Germinal center (tissue), 1 donor: ENCODE measurements at regions not wholly inside any gene's neighbourhood (a gene's known extent, or its start where the extent isn't known, plus 50 kb on each side); places are given as distances from the start of the nearest gene placed in this dataset.
"Not testable (repeated sequence)": the region's sequence is repeated elsewhere in the genome, so short reads cannot be mapped to it uniquely, and the experiment has no call there.

Source experiments
- DNase-seq: peaks from one replicate; pipeline ENCODE4 v3.0.0; 2012; ENCODE audit warnings: mixed read lengths, low spot score

DNA sequence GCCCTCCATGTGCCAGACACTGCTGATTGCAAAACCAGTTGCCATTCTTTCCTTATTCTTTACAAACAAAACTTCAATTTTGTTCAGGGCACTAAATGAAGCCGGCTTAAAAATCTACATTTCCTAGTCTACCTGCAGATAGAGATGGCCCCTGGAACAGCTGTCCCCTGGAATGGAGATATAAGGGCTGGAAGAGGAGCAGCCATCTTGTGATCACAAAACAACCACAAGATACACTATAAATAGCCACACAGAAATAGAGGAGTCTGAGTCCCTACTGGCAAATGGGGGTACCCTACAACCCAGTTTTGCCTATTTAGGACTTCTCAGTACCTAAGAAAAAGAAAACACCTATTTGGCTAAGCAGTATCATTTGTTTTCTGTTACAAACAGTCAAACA, 115.9 kb upstream of the BEND6 start:
- DNase-seq, result no peak

DNA sequence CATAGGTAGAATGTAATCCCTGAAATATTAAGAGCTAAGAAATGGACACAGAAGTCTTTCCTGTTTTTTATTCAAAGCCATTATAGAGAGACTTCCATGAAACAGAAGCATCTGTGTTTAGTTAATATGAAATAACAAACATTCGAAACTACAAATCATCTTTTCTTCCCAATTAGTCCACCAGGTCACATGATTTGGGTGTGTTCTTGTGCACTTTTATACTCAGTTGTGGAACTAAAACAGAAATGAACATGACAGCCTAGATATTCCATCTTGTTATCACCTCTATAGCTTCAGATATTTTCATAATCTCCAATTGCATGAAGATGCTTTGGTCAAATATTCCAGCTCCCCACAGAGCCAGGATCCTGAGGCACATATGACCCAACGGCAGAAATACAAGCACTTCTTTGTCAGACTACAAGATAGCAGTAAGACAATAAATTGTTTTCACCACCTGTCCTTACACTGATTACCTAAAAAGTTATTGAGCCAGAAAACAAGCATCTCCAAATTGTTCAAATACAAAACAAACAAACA, 116.8 kb upstream of the BEND6 start:
- no peak for DNase-seq

DNA sequence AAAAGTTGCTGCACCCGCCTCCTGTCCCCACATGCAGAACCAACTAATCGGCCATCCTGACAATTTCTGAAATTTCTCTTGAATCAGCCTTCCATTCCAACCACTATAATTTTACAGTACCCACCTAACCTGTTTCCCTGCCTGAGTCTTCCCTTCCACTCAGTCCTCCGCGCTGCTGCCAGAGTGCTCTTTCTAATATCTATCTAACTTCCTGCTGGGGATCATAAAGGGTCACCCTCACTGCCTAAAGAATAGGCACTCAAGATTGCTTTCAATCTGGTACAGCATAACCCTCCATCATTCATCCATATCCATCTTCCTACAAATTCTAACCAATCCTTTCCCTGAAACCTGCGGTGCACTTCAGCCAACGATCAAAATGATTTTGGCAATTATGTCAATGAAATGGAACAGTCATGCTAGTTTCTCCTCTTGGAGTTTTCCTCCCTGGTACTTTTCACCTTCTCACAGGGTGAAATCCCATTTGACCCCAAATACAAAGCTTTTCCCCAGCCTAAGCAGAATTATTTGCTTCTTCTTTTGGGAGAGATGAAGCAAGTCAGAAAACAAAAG, 117.5 kb upstream of the BEND6 start:
- DNase-seq, result no peak

DNA sequence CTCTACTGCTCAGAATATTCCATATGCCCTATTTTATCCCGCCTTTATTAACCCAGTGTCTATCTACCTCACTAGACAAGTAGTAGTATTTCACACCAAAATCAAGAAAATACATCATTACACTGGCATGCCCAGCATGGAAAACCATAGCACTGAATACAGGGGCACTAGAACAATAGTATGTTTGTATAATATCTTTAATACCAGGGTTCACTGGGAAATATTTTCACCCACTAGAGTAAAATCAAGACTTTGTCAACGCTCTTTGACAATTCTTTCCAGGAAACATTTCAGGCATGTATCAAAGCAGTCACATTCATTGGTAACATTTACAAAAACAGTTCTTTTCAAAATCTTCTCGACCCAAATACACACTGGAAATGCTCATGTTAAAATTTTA, 119.3 kb upstream of the BEND6 start:
- no peak for DNase-seq

DNA sequence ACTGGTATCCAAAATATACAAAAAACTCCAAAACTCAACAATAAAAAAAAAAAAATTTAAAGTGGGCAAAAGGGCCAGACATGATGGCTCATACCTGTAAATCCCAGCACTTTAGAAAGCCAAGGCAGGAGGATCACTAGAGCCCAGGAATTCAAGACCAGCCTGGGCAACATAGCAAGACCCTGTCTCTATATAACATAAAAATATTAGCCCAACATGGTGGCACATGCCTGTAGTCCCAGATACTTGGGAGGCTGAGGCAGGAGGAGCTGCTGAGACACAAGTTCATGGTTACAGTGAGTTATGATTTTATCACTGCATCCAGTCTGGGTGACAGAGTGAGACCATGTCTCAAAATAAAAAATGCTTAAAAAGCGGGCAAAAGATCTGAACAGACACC, 121.0 kb upstream of the BEND6 start:
- no peak for DNase-seq

DNA sequence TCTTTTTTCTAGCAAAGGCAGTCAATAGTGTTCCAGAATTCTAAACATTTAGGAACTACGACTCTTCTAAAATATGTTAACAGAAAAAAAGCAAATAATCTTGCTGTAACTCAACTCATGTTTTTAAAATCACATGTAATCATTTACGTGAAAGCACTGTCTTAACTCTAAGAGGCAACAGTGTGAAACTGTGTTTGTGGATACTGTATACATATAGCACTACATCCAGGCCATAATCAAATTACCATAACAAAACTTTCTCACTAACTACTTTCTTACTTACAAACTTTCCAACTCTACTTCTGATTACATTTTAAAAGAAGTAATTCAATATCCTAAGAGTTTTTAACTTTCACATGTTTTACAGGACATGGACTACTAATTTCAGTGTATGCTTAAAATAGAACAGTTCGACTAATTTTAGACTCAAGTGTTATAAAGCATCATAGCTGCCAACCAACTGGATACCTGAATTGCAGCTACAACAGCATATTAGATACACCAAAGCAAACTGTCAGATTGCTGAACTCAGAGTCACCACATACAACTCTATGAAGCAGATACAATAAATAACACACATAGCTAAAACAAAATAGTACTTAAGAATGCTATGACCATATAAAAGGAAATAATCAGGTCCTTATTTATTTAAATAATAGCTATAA, 121.6 kb upstream of the BEND6 start:
- no peak for DNase-seq

DNA sequence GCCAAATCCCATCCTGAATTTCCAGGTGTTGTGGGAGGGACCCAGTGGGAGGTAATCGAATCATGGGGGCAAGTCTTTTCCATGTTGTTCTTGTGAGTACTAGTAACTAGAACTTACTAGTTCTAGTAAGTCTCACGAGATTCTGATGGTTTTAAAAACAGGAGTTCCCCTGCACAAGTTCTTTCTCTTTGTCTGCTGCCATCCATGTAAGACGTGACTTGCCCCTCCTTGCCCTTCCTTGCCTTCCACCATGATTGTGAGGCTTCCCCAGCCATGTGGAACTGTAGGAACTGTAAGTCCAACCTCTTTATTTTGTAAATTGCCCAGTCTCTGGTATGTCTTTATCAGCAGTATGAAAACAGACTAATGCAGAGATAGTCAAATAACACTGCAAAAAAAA, 122.7 kb upstream of the BEND6 start:
- DNase-seq, result no peak

DNA sequence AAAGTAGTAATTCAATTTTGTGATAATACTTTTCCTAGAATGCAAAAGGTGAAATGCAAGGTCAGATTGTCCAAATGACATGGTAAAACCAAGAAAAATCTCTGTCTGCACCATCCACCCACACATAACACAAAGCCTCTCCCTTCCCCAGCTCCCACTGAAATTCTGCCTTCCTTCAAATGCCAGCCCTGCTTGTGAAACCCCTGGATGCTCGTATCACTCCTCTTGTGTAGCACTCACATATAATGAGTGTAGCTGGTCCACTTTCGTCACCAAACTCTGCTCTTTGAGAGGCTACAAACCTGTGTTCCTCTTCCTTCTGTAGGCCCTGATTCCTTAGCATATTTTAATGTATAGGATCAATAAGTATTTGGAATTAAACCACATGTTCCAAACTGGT, 123.6 kb upstream of the BEND6 start:
- DNase-seq, result no peak

DNA sequence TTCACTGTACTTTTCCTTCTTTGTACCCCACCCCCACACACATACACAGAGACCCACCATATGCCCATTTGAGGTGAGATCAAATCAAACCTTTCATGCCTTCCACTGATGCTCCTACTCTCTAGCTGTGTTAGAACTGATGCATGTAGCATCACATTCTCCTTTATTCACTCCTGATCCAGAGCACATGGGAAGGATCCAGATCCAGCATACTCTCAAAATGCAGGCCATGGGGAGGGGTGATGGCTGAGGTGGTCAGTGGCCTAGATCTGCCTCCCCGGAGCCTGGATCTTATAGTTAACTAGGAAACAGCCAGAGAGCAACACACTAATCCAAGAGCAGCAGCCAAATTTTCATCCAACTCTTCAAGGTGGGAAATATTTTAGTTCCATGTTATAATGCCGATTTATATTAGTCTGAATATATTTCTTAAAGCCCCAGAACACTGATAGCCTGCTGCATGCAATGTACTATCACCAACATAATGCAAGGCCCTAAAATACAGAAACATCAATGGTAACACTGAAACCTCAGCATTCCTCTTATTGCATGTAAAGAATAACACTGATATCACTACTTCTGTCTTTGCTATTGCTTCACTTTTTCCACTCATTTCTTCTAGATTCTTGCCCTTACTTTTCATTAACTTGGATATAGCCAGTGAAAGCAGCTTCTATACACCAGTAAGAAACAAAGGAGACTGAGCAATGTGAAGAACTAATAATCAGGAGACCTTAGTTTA, 126.8 kb upstream of the BEND6 start:
- DNase-seq, result no peak

DNA sequence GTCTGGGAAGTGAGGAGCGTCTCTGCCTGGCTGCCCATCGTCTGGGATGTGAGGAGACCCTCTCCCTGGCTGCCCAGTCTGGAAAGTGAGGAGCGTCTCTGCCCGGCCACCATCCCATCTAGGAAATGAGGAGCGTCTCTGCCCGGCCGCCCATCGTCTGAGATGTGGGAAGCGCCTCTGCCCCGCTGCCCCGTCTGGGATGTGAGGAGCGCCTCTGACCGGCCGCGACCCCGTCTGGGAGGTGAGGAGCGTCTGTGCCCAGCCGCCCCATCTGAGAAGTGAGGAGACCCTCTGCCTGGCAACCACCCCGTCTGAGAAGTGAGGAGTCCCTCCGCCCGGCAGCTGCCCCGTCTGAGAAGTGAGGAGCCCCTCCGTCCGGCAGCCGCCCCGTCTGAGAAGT, 130.5 kb upstream of the BEND6 start:
- not testable (repeated sequence) for DNase-seq

DNA sequence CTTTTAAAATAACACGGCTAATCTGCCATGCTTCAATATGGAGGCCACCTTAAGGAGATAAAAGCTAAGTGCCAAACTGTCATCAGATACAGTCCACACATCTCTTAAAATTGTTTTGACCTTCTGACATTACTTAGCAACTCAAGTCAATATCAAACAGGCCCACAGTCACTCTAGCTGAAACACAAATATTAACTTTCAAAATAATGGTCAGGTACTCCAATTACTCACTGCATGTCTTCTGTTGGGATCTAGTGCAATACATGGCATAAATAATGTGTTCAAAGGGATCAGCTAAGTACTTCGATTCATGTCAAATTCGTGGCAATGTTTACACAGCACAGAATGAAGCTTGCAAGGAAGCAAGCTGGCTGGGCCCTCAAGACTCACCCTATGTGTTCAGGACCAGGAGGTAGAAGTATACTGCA, 133.9 kb upstream of the BEND6 start:
- no peak for DNase-seq

DNA sequence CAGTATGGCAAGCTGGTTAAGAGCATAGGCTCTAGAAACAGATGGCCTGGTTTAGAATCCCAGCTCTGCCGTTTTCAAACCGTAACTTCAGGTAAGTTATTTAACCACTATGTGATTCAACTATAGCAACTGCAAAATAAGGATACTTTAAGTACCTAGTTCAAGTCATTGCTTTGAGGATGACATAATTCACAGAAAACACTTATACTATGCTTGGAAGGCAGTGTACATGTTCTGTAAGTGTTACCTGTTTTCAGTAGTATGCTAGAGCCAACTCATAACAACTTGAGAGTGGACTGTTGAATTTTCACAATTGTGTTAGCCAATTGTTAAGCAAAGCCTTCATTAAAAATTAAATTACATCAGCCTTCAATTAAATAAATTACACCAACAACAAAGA, 134.8 kb upstream of the BEND6 start:
- DNase-seq, result no peak

DNA sequence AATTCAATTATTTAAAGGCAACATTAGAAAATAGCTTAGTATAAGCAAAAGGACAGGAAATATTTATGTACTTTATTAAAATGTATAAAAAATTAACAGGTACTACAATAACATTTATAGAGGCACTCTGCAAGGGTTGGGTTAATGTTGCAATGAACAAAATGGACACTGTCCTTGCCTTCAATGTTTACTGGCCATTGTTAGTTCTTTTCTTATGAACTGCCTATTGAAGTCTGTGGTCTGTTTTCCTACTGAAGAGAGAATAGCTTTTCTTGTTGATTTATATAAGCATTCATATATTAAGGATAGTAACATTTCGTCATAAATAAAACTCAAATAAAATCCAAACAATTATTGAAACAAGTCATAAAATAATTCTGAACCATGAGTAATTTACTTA, 135.3 kb upstream of the BEND6 start:
- no peak for DNase-seq

DNA sequence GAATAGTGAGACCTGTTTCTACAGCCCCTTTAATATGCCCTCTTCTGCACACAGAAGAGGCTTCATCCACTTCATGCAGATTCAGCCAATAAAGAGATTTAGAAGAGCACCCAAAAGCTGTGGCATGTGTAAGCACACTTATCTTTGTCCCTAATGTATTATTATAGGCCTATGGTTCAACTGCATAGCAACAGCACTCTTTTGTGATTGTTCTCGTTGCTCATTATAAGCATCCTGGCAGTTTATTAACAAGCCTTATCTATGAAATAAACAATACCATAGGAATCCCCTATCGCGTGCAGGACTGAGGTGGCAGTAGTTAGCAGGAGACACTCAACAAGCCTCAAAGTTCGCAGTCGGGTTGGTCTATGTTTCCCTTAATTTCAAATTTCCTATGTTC, 138.5 kb upstream of the BEND6 start:
- no peak for DNase-seq

DNA sequence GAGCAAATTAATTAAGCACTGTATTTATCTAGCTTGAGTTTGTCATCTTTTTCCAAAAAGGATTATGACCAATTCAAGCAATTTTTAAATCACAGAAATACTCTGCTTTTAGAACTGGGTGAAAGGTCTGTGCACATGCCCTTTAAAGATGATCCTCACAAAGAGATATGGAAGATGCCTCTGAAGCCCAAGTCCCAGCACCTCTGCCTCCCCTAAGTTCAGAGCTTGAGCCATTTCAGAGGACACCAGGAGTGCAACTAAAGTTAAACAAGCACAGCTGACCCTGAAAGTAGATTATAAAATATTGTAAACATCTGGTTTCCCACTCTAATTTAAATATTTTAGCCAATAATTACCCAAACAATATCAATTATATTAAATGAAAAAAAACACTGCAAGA, 139.5 kb upstream of the BEND6 start:
- no peak for DNase-seq

DNA sequence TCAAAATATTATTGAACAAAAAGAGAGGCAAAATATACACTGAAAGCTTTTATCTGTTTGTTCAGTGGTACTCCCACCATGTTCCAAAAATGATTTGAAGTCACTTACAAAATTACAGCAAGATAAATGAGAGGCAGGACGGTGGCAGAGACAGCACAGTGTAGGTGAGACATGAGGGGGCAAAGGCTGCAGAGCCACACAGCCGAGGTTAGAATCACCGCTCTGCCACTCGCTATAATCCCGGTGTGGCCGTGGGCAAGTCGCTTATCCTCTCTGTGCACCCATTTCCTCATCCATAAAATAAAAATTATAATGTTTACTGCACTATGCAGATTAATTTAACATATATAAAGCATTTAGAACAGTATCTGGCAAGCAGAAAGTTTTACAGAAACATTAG, 140.1 kb upstream of the BEND6 start:
- DNase-seq, result no peak

DNA sequence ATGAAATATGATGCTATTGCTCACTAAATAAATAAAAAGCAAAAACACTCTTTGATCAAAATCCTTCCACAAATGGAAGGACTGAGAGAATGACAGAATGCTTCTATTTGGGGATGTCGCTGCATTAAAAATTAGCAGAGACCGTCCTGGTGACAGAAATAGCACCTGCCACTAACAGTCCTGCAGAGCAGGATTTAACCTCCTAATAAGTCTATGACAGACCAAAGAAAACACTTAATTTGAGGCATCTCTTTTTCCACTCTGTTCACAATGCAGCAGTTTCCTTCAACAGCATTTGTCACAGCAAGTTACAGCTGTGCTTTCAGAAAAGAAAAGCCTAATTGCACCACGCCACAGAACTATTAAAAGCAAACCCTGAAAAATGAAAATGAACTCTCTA, 140.6 kb upstream of the BEND6 start:
- no peak for DNase-seq

DNA sequence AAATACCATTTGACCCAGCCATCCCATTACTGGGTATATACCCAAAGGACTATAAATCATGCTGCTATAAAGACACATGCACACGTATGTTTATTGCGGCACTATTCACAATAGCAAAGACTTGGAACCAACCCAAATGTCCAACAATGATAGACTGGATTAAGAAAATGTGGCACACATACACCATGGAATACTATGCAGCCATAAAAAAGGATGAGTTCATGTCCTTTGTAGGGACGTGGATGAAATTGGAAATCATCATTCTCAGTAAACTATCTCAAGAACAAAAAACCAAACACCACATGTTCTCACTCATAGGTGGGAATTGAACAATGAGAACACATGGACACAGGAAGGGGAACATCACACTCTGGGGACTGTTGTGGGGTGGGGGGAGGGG, 142.1 kb upstream of the BEND6 start:
- not testable (repeated sequence) for DNase-seq

DNA sequence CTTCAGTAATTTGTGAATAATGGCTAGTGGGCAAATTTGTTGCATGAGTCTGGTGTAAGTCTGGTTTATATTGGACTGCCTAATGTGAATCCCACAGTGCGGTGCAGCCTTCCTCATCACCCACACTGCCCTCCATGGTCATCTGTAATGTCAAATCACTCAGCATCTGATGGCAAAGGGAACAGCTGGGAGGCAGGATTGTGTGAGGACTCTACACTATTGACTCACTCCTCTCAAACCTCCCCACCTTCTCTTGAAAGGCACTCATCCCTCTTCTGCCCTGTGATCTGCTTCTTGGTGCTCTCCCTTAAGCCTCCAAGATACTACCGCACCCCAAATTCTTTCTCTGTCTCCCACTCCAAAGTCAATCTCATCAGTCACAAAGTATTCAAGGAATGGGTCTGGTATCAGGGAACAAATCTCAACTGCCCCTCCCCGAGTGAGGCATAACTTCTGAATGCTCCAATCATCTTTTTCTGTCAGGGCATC, 146.0 kb upstream of the BEND6 start:
- DNase-seq, result no peak

DNA sequence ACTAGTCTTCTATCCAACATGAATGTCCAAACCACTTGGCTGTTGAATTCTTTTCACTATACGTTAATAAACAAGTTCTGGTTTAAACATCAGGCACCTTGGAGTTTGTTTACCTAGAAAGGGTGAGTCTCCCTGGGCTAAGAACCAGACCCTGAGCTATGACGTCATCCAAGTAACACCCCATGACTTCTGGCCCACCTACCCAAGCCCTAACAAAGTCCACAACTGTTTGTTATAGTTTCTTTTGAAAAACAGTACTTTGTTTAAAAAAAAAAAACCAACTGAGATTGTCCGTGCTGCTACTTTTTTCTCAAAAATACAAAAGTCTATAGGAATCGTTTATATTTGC, 146.9 kb upstream of the BEND6 start:
- DNase-seq, result no peak

DNA sequence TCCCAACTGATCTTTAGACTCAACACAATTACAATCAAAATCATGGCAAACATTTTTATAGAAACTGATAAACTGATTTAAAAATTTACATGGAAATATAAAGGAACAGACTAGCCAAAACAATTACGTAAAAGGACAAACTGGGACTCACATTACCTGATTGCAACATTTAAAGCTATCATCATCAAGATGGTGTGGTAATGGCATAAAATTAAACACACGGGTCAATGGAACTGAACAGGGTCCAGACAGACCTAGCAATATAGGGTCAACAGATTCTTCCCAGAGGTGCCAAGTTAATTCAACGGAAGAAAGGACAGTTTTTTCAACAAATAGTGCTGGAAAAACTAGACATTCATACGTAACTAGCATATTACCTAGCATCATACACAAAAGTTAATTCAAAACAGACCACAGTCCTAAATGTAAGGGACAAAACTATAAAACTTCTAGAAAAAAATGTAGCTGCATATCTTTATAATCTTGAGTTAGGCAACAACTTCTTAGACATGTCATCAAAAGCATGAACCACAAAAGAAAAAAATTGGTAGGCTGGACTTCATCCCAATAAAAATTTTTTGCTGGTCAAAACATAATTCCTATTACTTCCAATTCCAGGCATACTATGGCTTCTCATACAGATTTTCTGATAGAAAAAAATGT, 147.4 kb upstream of the BEND6 start:
- no peak for DNase-seq

DNA sequence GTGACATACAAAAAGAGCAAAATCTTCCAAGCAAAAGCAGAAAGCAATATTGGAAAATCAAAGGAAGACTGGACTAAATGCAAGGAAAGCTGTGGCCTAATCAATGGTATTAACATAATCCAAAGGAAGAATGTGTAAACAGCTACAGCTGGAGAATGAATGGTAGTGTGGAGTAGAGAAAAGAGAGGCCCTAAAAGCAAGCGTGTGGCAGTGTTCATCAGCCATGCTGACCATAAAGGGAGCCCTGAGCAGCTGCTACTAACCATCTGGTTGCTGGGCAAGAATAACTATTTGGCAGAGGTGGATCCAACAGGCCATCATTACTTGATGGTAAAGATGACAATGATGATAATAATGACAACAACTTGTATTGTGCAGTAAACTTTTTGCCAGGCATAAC, 148.5 kb upstream of the BEND6 start:
- no peak for DNase-seq

DNA sequence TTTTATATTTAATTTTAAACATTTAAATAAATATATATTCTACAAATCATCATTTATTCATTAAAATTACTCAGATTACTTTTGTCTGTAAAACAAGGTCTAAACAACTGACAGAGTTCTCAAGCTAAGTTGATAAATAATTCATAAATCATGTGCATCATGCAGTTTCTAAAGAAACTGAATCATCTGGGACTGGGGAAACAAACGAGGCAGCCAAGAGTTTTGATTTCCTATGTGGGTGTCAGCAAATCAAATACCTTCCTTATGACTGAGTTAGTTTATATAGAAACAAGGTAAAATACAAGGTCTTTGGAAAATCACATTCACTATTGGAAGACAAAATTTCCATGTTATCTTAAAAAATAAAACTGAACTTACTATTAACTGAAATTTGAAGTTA, 149.9 kb upstream of the BEND6 start:
- no peak for DNase-seq
